Neural cell (in vitro differentiated cells): ENCODE measurements at regions not wholly inside any gene's neighbourhood (a gene's known extent, or its start where the extent isn't known, plus 50 kb on each side); places are given as distances from the start of the nearest gene placed in this dataset.

Experiments
- H2AFZ ChIP-seq: fragments of 200-600, 300-800 bp; sonication (generic), shearing (Covaris generic); 2 replicates; pipeline ENCODE4 v1.6.0; 2014; ENCODE audit warnings: low read depth, mild to moderate bottlenecking, antibody characterized with exemption, low read length, moderate library complexity
- H3F3A ChIP-seq: fragments of 200-600 bp; shearing (Covaris generic); 2 replicates; pipeline ENCODE4 v1.6.1; 2016; ENCODE audit warnings: mild to moderate bottlenecking, moderate library complexity, mixed read lengths, antibody characterized with exemption, low read length; ENCODE audit not compliant: insufficient read depth, poor library complexity, severe bottlenecking
- H3K27ac ChIP-seq: fragments of 200-600, 300-800 bp; sonication (generic), shearing (Covaris generic); 2 replicates; pipeline ENCODE4 v1.5.1; 2014; ENCODE audit warnings: mild to moderate bottlenecking, low read length, moderate library complexity
- H3K27me3 ChIP-seq: fragments of 300-800, 200-600 bp; sonication (generic), shearing (Covaris generic); 2 replicates; pipeline ENCODE4 v1.6.0; 2014; ENCODE audit warnings: mild to moderate bottlenecking, low read depth, low read length, moderate library complexity; ENCODE audit not compliant: insufficient read depth
- H3K36me3 ChIP-seq: fragments of 300-800, 200-600 bp; sonication (generic), shearing (Covaris generic); 2 replicates; pipeline ENCODE4 v1.5.1; 2014; ENCODE audit warnings: mild to moderate bottlenecking, antibody characterized with exemption, low read length, moderate library complexity; ENCODE audit not compliant: insufficient read depth
- H3K4me2 ChIP-seq: fragments of 300-800, 200-600 bp; sonication (generic), shearing (Covaris generic); 2 replicates; pipeline ENCODE4 v1.6.0; 2014; ENCODE audit warnings: mild to moderate bottlenecking, low read length
- H3K4me3 ChIP-seq: fragments of 300-800, 200-600 bp; sonication (generic), shearing (Covaris generic); 2 replicates; pipeline ENCODE4 v1.5.1; 2014; ENCODE audit warnings: mild to moderate bottlenecking, low read length, moderate library complexity
- H3K79me2 ChIP-seq: fragments of 200-600 bp; shearing (Covaris generic); replicated peaks from 2 replicates; pipeline ENCODE4 v1.6.0; 2014; ENCODE audit warnings: mild to moderate bottlenecking, low read length, moderate library complexity; ENCODE audit not compliant: insufficient read depth
- H3K9ac ChIP-seq: fragments of 300-800, 200-600 bp; sonication (generic), shearing (Covaris generic); 2 replicates; pipeline ENCODE4 v1.6.1; 2016; ENCODE audit warnings: mild to moderate bottlenecking, low read length, mixed read lengths
- H3K9me2 ChIP-seq: fragments of 200-600 bp; shearing (Covaris generic); 2 replicates; pipeline ENCODE4 v1.6.1; 2016; ENCODE audit warnings: mild to moderate bottlenecking, low read length, mixed read lengths; ENCODE audit not compliant: insufficient read depth
- H3K9me3 ChIP-seq: fragments of 200-600, 300-800 bp; sonication (generic), shearing (Covaris generic); 2 replicates; pipeline ENCODE4 v1.6.1; 2016; ENCODE audit warnings: mild to moderate bottlenecking, mixed run types, low read length, moderate library complexity, mixed read lengths
- H4K20me1 ChIP-seq: fragments of 200-600 bp; shearing (Covaris generic); 2 replicates; pipeline ENCODE4 v1.6.1; 2016; ENCODE audit warnings: mild to moderate bottlenecking, mixed run types; ENCODE audit not compliant: insufficient read depth
- CTCF ChIP-seq: fragments of 450-650 bp; IDR thresholded peaks from 2 replicates; pipeline ENCODE4 v1.5.1; 2014; ENCODE audit warnings: antibody characterized with exemption, mild to moderate bottlenecking, moderate library complexity; ENCODE audit not compliant: poor library complexity, severe bottlenecking
- EP300 ChIP-seq: fragments of 450-650 bp; conservative IDR thresholded peaks from 2 replicates; pipeline ENCODE4 v1.6.1; 2014; ENCODE audit warnings: antibody characterized with exemption, mild to moderate bottlenecking, moderate library complexity; ENCODE audit not compliant: poor library complexity, severe bottlenecking
- EZH2 ChIP-seq: fragments of 200-600, 300-800 bp; shearing (Covaris generic), sonication (generic); IDR thresholded peaks from 2 replicates; pipeline ENCODE4 v1.6.1; 2014; ENCODE audit warnings: antibody characterized with exemption, low read length, borderline replicate concordance, mild to moderate bottlenecking; ENCODE audit not compliant: insufficient read depth, poor library complexity, severe bottlenecking
- MXI1 ChIP-seq: fragments of 450-650 bp; conservative IDR thresholded peaks from 2 replicates; pipeline ENCODE4 v1.6.1; 2014; ENCODE audit warnings: antibody characterized with exemption, mild to moderate bottlenecking; ENCODE audit not compliant: poor library complexity, severe bottlenecking
- POLR2AphosphoS5 ChIP-seq: IDR thresholded peaks from 2 replicates; pipeline ENCODE4 v1.6.1; 2012
- RAD21 ChIP-seq: fragments of 450-650 bp; conservative IDR thresholded peaks from 2 replicates; pipeline ENCODE4 v1.6.1; 2014; ENCODE audit warnings: antibody characterized with exemption, mild to moderate bottlenecking, moderate library complexity
- REST ChIP-seq: IDR thresholded peaks from 2 replicates; pipeline ENCODE4 v1.6.1; 2012; ENCODE audit warnings: borderline replicate concordance
- SMC3 ChIP-seq: fragments of 450-650 bp; conservative IDR thresholded peaks from 2 replicates; pipeline ENCODE4 v1.6.1; 2014; ENCODE audit warnings: antibody characterized with exemption, mild to moderate bottlenecking, moderate library complexity; ENCODE audit not compliant: poor library complexity
- TAF1 ChIP-seq: IDR thresholded peaks from 2 replicates; pipeline ENCODE4 v1.6.1; 2012; ENCODE audit warnings: low read depth

DNA sequence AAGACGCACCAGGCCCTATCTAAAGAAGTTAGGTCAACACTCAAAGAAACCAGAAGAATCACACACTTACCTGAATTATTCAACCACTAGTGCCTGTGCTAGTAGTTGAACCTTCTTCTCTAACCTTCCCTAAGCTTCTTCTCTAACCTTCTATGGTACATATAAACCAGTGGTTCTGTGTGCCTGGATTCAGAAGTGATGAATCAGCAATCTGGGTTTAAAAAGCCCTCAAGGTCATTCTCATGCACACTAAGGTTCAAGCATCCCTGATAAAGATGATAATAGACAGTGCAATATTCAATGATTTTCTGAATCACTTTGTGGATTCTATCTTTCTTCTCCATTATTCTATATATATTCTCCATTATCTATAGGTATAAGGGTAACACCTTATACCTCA is 271.4 kb upstream of the TBX18 start:
- no peaks in the 10 kb centered on the region for H4K20me1 ChIP-seq
- H3K27me3 ChIP-seq: no peaks in the 10 kb centered on the region
- TF ChIP-seq REST (no peak), POLR2AphosphoS5 (no peak), EZH2 (no peak), SMC3 (no peak), MXI1 (no peak), CTCF (no peak), TAF1 (no peak), EP300 (no peak), RAD21 (no peak)
- no peaks in the 10 kb centered on the region for H3K79me2 ChIP-seq
- H3K9me3 ChIP-seq: no peaks in the 10 kb centered on the region
- no peak overlapping the region for H3K4me2 ChIP-seq
- no peak overlapping the region for H3K27ac ChIP-seq
- no peaks in the 10 kb centered on the region for H3K36me3 ChIP-seq
- no peak overlapping the region for H2AFZ ChIP-seq
- H3K9ac ChIP-seq: no peak overlapping the region
- no peak overlapping the region for H3K4me3 ChIP-seq
- H3F3A ChIP-seq: no peaks in the 10 kb centered on the region
- no peaks in the 10 kb centered on the region for H3K9me2 ChIP-seq

DNA sequence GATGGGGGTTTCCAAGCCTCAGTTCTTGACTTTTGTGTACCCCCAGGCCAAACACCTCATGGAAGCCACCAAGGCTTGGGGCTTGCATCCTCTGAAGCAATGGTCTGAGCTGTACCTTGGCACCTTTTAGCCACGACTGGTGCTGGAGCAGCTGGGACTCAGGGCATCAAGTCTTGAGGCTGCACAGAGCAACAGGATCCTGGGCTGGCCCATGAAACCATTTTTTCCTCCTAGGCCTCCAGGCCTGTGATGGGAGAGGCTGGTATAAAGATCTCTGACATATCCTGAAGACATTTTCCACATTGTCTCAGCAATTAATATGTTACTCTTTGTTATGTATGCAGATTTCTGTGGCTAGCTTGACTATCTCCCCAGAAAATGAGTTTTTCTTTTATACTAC is 269.1 kb upstream of the TBX18 start:
- Histone ChIP-seq H3K4me3 (no peak overlapping the region), H3K4me2 (no peak overlapping the region), H3K9me3 (no peaks in the 10 kb centered on the region), H3K27ac (no peak overlapping the region), H3K9me2 (no peaks in the 10 kb centered on the region), H2AFZ (no peak overlapping the region), H3K9ac (no peak overlapping the region), H3K79me2 (no peaks in the 10 kb centered on the region), H3K27me3 (no peaks in the 10 kb centered on the region), H4K20me1 (no peaks in the 10 kb centered on the region), H3F3A (no peaks in the 10 kb centered on the region), H3K36me3 (no peaks in the 10 kb centered on the region)
- TF ChIP-seq TAF1 (no peak), RAD21 (no peak), REST (no peak), SMC3 (no peak), MXI1 (no peak), EP300 (no peak), EZH2 (no peak), CTCF (no peak), POLR2AphosphoS5 (no peak)
